ENCODE measurements at regions not wholly inside any gene's neighbourhood (a gene's known extent, or its start where the extent isn't known, plus 50 kb on each side); places are given as distances from the start of the nearest gene placed in this dataset.
"Not testable (repeated sequence)": the region's sequence is repeated elsewhere in the genome, so short reads cannot be mapped to it uniquely, and the experiment has no call there.

DNA sequence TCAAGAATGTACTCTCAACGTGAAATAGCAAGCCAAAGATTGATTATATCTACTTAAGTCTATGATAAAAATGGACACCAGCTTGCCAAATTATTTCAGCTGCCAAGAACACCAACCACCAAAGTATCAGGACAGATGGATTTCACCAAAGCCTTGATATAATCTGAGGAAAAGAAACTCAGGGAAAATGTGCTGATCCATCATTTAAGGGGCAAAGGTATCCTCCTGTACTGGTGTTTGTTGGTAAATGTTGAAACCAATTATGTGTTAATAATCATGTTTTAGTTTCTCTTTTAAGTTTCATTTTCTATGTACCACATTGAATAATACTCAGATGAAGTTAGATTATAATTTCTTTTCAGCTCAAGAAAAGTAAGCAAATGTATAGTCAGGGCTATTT, 1284.3 kb upstream of the TMEM132C start:
- H3K27me3 ChIP-seq (ENCODE audit: low read length) = peaks cover 44% of the 10 kb centered on the region
- POLR2A ChIA-PET (ENCODE audit: unreplicated experiment) = no interaction called here
- H3F3A ChIP-seq (ENCODE audit: low read length, unreplicated experiment) = no peaks in the 10 kb centered on the region
- H3K4me3 ChIP-seq (ENCODE audit: low read length) = no peak overlapping the region
- no peaks in the 10 kb centered on the region for H3K36me3 ChIP-seq (ENCODE audit: low read depth, low read length)
- BruUV-seq (replicated peaks) = no TSS peak
- TF ChIP-seq EZH2phosphoT487 (IDR thresholded peaks at IDR 0.05; ENCODE audit: borderline replicate concordance, low read length) (no peak), EZH2 (IDR thresholded peaks at IDR 0.05; ENCODE audit: low read length, unreplicated experiment) (no peak)
- TF ChIP-seq, protein P1, sequence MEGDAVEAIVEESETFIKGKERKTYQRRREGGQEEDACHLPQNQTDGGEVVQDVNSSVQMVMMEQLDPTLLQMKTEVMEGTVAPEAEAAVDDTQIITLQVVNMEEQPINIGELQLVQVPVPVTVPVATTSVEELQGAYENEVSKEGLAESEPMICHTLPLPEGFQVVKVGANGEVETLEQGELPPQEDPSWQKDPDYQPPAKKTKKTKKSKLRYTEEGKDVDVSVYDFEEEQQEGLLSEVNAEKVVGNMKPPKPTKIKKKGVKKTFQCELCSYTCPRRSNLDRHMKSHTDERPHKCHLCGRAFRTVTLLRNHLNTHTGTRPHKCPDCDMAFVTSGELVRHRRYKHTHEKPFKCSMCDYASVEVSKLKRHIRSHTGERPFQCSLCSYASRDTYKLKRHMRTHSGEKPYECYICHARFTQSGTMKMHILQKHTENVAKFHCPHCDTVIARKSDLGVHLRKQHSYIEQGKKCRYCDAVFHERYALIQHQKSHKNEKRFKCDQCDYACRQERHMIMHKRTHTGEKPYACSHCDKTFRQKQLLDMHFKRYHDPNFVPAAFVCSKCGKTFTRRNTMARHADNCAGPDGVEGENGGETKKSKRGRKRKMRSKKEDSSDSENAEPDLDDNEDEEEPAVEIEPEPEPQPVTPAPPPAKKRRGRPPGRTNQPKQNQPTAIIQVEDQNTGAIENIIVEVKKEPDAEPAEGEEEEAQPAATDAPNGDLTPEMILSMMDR (conservative IDR thresholded peaks at IDR 0.05; ENCODE audit: low read depth, low read length) = no peak
- no peaks in the 10 kb centered on the region for H3K79me2 ChIP-seq (ENCODE audit: low read length)
- DNase-seq = no peak
- peaks cover 6% of the 10 kb centered on the region; the same call in 1 of the 2 replicates for H3K9me3 ChIP-seq (ENCODE audit: low read length)
- no peaks in the 10 kb centered on the region for H3K4me1 ChIP-seq (ENCODE audit: insufficient read depth, low read length)
- H3K9me2 ChIP-seq (replicated peaks; ENCODE audit: low read length) = no peaks in the 10 kb centered on the region
- no peak overlapping the region for H3K4me2 ChIP-seq (ENCODE audit: low read length)
- H3K9ac ChIP-seq (ENCODE audit: low read length) = no peak overlapping the region
- ATAC-seq = no peak
- no peaks in the 10 kb centered on the region for H4K20me1 ChIP-seq (ENCODE audit: low read length)
- intact Hi-C loops (cut with micrococcal nuclease) = no loop called here
- CTCF ChIA-PET = no interaction called here
- no peak overlapping the region for H2AFZ ChIP-seq (ENCODE audit: low read length)
- no peak overlapping the region for H3K27ac ChIP-seq (ENCODE audit: low read length)

DNA sequence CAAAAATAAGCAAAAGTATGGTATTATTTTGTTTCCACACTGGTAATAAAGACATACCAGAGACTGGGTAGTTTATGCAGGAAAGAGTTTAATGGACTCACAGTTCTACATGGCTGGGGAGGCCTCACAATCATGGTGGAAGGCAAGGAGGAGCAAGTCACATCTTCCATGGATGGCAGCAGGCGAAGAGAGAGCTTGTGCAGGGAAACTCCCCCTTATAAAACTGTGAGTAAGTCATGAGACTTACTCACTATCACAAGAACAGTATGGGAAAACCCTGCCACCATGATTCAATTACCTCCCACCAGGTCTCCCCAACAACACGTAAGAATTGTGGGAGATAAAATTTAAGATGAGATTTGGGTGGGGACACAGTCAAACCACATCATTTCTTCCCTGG, 1283.2 kb upstream of the TMEM132C start:
- ATAC-seq; CTCF ChIA-PET; intact Hi-C loops (cut with micrococcal nuclease): not testable (repeated sequence)

DNA sequence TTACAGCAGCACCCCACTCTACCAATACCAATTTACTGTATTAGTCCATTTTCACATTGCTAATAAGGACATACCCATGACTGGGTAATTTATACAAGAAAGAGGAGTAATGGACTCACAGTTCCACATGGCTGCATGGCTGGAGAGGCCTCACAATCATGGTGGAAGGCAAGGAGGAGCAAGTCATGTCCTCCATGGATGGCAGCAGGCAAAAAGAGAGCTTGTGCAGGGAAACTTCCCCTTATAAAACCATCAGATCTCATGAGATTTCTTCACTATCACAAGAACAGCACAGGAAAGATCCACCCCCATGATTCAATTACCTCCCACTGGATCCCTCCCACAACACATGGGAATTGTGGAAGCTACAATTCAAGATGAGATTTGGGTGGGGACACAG, 1281.3 kb upstream of the TMEM132C start:
- H3K4me1 ChIP-seq (ENCODE audit: insufficient read depth, low read length); H3K27ac ChIP-seq (ENCODE audit: low read length); H4K20me1 ChIP-seq (ENCODE audit: low read length); H3K36me3 ChIP-seq (ENCODE audit: low read depth, low read length); CTCF ChIA-PET; H3K9me2 ChIP-seq (replicated peaks; ENCODE audit: low read length); H2AFZ ChIP-seq (ENCODE audit: low read length); H3K79me2 ChIP-seq (ENCODE audit: low read length); ATAC-seq; DNase-seq; H3F3A ChIP-seq (ENCODE audit: low read length, unreplicated experiment); H3K9ac ChIP-seq (ENCODE audit: low read length); H3K9me3 ChIP-seq (ENCODE audit: low read length); H3K4me3 ChIP-seq (ENCODE audit: low read length); BruUV-seq (replicated peaks); POLR2A ChIA-PET (ENCODE audit: unreplicated experiment); H3K4me2 ChIP-seq (ENCODE audit: low read length); intact Hi-C loops (cut with micrococcal nuclease): not testable (repeated sequence)
- peaks cover 43% of the 10 kb centered on the region for H3K27me3 ChIP-seq (ENCODE audit: low read length)

More for the DNA sequence above, 1283.2 kb upstream of the TMEM132C start:
- H3K9me3 ChIP-seq (ENCODE audit: low read length); H3K27ac ChIP-seq (ENCODE audit: low read length); H3K9me2 ChIP-seq (replicated peaks; ENCODE audit: low read length); H3K4me2 ChIP-seq (ENCODE audit: low read length); H3K9ac ChIP-seq (ENCODE audit: low read length); POLR2A ChIA-PET (ENCODE audit: unreplicated experiment); H2AFZ ChIP-seq (ENCODE audit: low read length); H4K20me1 ChIP-seq (ENCODE audit: low read length); H3K4me1 ChIP-seq (ENCODE audit: insufficient read depth, low read length); DNase-seq; H3K4me3 ChIP-seq (ENCODE audit: low read length); H3F3A ChIP-seq (ENCODE audit: low read length, unreplicated experiment); H3K79me2 ChIP-seq (ENCODE audit: low read length); H3K36me3 ChIP-seq (ENCODE audit: low read depth, low read length); BruUV-seq (replicated peaks): not testable (repeated sequence)
- peaks cover 43% of the 10 kb centered on the region for H3K27me3 ChIP-seq (ENCODE audit: low read length)

GRCh38 chr12:126989532-126989931, 1277.4 kb upstream of the TMEM132C start:
- H2AFZ ChIP-seq (ENCODE audit: low read length) = no peak overlapping the region
- intact Hi-C loops (cut with micrococcal nuclease) = no loop called here
- H3K27me3 ChIP-seq (ENCODE audit: low read length) = peaks cover 55% of the 10 kb centered on the region; the same call in 1 of the 2 replicates
- H3K4me2 ChIP-seq (ENCODE audit: low read length) = no peak overlapping the region
- BruUV-seq (replicated peaks) = no TSS peak
- no peaks in the 10 kb centered on the region for H3K4me1 ChIP-seq (ENCODE audit: insufficient read depth, low read length)
- H3K36me3 ChIP-seq (ENCODE audit: low read depth, low read length) = no peaks in the 10 kb centered on the region
- no peak for DNase-seq
- no peak overlapping the region for H3K4me3 ChIP-seq (ENCODE audit: low read length)
- H3K9me3 ChIP-seq (ENCODE audit: low read length) = no peaks in the 10 kb centered on the region
- POLR2A ChIA-PET (ENCODE audit: unreplicated experiment) = no interaction called here
- CTCF ChIA-PET = no interaction called here
- no peaks in the 10 kb centered on the region for H3K9me2 ChIP-seq (replicated peaks; ENCODE audit: low read length)
- ATAC-seq = no peak
- no peak overlapping the region for H3K27ac ChIP-seq (ENCODE audit: low read length)
- H4K20me1 ChIP-seq (ENCODE audit: low read length) = no peaks in the 10 kb centered on the region
- no peaks in the 10 kb centered on the region for H3F3A ChIP-seq (ENCODE audit: low read length, unreplicated experiment)
- H3K9ac ChIP-seq (ENCODE audit: low read length) = no peak overlapping the region
- TF ChIP-seq, protein P1 (conservative IDR thresholded peaks at IDR 0.05; ENCODE audit: low read depth, low read length) = no peak
- TF ChIP-seq EZH2phosphoT487 (IDR thresholded peaks at IDR 0.05; ENCODE audit: borderline replicate concordance, low read length) = no peak
- no peak for TF ChIP-seq EZH2 (IDR thresholded peaks at IDR 0.05; ENCODE audit: low read length, unreplicated experiment)
- no peaks in the 10 kb centered on the region for H3K79me2 ChIP-seq (ENCODE audit: low read length)

All from PC-3 (cell line).